ENCODE measurements at regions not wholly inside any gene's neighbourhood (a gene's known extent, or its start where the extent isn't known, plus 50 kb on each side); places are given as distances from the start of the nearest gene placed in this dataset.
A peak's percentile ranks its signal among the peaks of the same experiment; 100 is the strongest.

DNA sequence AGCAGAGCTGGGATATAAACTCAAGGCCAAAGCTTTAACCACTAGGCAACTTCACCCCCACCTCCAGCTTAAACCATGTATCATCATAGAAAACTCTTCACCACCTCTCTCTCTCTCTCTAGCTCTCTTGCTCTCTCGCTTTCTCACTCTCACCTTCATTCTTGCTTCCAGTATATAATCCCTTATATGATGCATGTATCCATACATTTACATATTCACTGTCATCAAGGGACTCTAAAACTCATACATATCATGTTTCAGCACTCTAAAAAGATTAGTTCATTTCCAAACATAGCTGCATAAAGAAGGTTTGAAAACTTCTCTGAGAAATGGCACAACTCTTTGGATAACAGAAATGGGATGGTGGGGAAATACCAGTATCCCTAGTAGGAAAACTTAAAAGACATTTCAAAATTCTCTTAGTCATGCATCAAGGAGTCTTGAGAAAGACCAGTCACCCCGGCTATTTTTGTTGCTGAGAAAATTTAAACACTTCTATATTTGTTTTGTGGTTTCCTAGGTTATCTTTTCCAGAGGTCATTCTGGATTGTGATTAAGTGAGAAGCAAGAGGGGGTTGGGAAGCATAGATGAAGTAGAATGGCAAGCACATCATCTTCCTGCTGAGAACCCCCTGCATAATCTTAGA is 447.8 kb upstream of the THBS1 start:
- TF ChIP-seq, protein P1, sequence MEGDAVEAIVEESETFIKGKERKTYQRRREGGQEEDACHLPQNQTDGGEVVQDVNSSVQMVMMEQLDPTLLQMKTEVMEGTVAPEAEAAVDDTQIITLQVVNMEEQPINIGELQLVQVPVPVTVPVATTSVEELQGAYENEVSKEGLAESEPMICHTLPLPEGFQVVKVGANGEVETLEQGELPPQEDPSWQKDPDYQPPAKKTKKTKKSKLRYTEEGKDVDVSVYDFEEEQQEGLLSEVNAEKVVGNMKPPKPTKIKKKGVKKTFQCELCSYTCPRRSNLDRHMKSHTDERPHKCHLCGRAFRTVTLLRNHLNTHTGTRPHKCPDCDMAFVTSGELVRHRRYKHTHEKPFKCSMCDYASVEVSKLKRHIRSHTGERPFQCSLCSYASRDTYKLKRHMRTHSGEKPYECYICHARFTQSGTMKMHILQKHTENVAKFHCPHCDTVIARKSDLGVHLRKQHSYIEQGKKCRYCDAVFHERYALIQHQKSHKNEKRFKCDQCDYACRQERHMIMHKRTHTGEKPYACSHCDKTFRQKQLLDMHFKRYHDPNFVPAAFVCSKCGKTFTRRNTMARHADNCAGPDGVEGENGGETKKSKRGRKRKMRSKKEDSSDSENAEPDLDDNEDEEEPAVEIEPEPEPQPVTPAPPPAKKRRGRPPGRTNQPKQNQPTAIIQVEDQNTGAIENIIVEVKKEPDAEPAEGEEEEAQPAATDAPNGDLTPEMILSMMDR (IDR thresholded peaks at IDR 0.05): no peak
- TF ChIP-seq POLR2A (IDR thresholded peaks at IDR 0.05) (no peak), POLR2AphosphoS5 (IDR thresholded peaks at IDR 0.05) (peak in 1 of 3 donors; percentile 55)

All from transverse colon (tissue), 4 donors.